Cardiac muscle cell (in vitro differentiated cells and primary cell): ENCODE measurements at regions not wholly inside any gene's neighbourhood (a gene's known extent, or its start where the extent isn't known, plus 50 kb on each side); places are given as distances from the start of the nearest gene placed in this dataset.
"Not testable (repeated sequence)": the region's sequence is repeated elsewhere in the genome, so short reads cannot be mapped to it uniquely, and the experiment has no call there.

Experiments used
- DNase-seq, 2 donors: peaks; one replicate each; pipeline versions ENCODE4 v3.0.0 to v3.0.0-alpha.2; 2010 to 2017; ENCODE audit warnings: low read depth in 1 of 2, low spot score in 1 of 2
- H3K27ac ChIP-seq: fragments of 200-600 bp; sonication (generic); 2 replicates; pipeline ENCODE4 v1.5.1; 2016
- H3K27me3 ChIP-seq: fragments of 200-600 bp; sonication (generic); 2 replicates; pipeline ENCODE4 v1.6.0; 2016; ENCODE audit warnings: control low read depth
- H3K36me3 ChIP-seq: fragments of 200-600 bp; sonication (generic); 2 replicates; pipeline ENCODE4 v1.5.1; 2016; ENCODE audit warnings: control low read depth
- H3K4me1 ChIP-seq: fragments of 200-600 bp; sonication (generic); 2 replicates; pipeline ENCODE4 v1.8.1; 2017; ENCODE audit warnings: low read depth, mild to moderate bottlenecking, mixed run types
- H3K4me3 ChIP-seq: fragments of 200-600 bp; sonication (generic); 2 replicates; pipeline ENCODE4 v1.5.1; 2016; ENCODE audit warnings: mild to moderate bottlenecking
- H3K9me3 ChIP-seq: fragments of 200-600 bp; sonication (generic); 2 replicates; pipeline ENCODE4 v1.5.1; 2017; ENCODE audit warnings: low read depth, mild to moderate bottlenecking, control low read depth
- TF ChIP-seq, protein P1 (sequence below): IDR thresholded peaks from 2 replicates; pipeline ENCODE4 v1.5.1; 2012; ENCODE audit warnings: low read depth, mild to moderate bottlenecking, low read length

DNA sequence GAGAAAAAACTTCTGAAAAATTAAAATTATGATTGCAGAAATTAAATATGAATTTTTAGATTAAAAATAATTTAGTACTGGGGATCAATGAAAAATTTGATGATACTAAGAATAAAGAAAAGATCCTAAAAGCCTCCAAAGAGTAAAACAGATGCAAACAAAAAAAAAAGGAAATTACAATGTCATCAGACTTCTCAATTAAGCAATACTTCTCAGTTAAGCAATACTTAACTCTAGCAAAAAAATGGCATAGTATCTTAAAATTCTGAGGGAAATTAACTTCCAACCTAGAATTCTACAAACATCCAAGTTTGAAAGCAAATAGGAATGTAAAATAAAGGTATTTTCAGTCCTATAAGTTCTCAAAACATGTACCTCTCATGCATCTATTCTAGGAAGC lies 141.2 kb upstream of the INTU start:
- Histone ChIP-seq H3K36me3 (no peaks in the 10 kb centered on the region), H3K27me3 (no peaks in the 10 kb centered on the region), H3K9me3 (no peaks in the 10 kb centered on the region), H3K27ac (no peak overlapping the region), H3K4me3 (no peak overlapping the region), H3K4me1 (no peaks in the 10 kb centered on the region)
- TF ChIP-seq, protein P1, sequence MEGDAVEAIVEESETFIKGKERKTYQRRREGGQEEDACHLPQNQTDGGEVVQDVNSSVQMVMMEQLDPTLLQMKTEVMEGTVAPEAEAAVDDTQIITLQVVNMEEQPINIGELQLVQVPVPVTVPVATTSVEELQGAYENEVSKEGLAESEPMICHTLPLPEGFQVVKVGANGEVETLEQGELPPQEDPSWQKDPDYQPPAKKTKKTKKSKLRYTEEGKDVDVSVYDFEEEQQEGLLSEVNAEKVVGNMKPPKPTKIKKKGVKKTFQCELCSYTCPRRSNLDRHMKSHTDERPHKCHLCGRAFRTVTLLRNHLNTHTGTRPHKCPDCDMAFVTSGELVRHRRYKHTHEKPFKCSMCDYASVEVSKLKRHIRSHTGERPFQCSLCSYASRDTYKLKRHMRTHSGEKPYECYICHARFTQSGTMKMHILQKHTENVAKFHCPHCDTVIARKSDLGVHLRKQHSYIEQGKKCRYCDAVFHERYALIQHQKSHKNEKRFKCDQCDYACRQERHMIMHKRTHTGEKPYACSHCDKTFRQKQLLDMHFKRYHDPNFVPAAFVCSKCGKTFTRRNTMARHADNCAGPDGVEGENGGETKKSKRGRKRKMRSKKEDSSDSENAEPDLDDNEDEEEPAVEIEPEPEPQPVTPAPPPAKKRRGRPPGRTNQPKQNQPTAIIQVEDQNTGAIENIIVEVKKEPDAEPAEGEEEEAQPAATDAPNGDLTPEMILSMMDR: no peak
- peak in 1 of 2 donors; percentile 19 for DNase-seq

DNA sequence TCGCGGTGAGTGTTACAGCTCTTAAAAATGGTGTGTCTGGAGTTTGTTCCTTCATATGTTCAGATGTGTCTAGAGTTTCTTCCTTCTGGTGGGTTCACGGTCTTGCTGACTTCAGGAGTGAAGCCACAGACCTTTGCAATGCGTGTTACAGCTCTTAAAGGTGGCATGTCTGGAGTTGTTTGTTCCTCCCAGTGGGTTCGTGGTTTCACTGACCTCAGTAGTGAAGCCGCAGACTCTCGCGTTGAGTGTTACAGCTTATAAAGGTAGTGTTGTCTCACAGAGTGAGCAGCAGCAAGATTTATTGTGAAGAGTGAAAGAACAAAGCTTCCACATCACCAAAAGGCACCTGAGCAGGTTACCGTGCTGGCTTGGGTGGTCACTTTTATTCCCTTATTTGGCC lies 135.9 kb upstream of the INTU start:
- not testable (repeated sequence) for H3K36me3 ChIP-seq, H3K27me3 ChIP-seq, H3K4me1 ChIP-seq, H3K27ac ChIP-seq, H3K9me3 ChIP-seq, DNase-seq, H3K4me3 ChIP-seq

DNA sequence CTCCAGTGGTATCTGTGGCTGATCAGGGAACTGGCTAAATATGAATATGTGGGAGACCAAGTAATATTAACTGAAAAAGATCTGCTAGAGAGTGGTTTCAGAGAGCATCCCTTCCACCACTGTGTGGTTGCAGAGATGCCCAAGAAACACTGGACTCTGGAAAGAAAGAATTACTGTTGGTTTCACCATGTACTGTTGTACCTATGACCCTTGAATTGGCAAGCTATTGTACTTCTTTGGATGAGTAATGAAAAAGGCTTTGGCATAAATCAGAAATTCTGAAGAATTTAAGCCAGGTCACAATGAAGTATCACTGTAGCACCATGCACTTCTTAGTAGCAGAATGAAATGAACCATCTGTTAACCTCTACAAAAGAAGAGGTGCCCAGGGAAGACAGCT lies 134.4 kb upstream of the INTU start:
- Histone ChIP-seq H3K4me3 (no peak overlapping the region), H3K27ac (no peak overlapping the region), H3K4me1 (no peaks in the 10 kb centered on the region), H3K36me3 (no peaks in the 10 kb centered on the region), H3K9me3 (no peaks in the 10 kb centered on the region), H3K27me3 (no peaks in the 10 kb centered on the region)
- TF ChIP-seq, protein P1: no peak
- DNase-seq: no peak

DNA sequence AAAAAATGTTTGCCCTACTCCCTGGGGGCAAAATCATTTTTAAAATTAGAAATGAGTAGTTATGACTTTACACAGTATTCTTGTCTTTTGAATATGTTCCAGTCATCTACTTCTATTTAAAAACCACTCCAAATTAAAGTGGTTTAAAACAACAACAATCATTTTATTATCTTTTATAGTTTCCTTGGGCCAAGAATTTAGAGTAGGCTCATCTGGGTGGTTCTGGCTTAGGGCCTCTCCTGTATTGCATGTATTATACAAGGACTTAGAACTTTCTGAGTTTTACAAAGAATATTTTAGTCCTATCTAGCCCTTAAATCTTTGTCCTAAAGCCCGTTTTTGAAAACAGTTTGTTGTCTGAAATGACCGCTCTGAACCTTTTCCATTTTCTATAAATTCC lies 132.5 kb upstream of the INTU start:
- Histone ChIP-seq H3K4me1 (peaks cover 8% of the 10 kb centered on the region), H3K4me3 (no peak overlapping the region), H3K9me3 (no peaks in the 10 kb centered on the region), H3K27me3 (no peaks in the 10 kb centered on the region), H3K27ac (no peak overlapping the region), H3K36me3 (no peaks in the 10 kb centered on the region)
- DNase-seq: no peak
- TF ChIP-seq, protein P1: no peak

DNA sequence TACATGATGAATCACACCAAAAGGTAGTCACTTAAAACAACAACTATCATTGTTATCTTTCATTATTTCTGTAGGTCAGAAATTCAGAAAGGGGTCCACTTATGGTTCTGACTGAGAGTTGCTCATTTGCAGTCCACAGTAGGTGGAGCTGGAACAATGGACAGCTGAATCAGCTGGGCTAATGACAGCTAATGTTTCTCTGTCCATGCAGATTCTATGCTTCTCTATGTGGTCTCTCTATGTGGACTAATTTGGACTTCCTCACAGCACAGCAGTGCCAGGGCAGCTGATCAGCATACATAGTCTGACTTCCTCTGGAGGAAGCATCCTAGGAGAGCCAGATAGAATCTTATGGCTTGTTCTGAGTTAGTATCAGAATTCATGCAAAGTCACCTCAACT lies 131.7 kb upstream of the INTU start:
- no peak overlapping the region for H3K27ac ChIP-seq
- peak in 1 of 2 donors; percentile 35 for DNase-seq
- TF ChIP-seq, protein P1: no peak
- peaks cover 8% of the 10 kb centered on the region for H3K4me1 ChIP-seq
- H3K36me3 ChIP-seq: no peaks in the 10 kb centered on the region
- no peaks in the 10 kb centered on the region for H3K27me3 ChIP-seq
- H3K4me3 ChIP-seq: no peak overlapping the region
- H3K9me3 ChIP-seq: no peaks in the 10 kb centered on the region

DNA sequence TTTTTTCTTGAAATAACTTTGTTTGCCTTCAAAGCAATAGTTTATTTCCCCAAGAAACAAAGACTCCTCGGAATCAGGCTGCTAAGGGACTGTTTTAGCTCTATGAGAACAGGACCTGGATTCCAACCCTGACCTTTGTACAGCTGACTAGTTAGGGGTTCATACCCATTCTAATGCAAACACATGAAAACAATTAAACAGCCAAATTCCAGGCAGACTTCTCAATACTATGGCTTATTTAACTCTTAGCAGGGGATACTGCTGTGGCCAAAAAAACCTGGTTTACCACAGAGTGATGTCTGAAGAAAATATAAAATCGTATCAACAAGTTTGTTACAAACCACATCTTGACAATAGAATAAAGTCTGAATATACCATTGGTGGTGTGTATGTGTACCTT lies 129.6 kb upstream of the INTU start:
- H3K4me3 ChIP-seq: no peak overlapping the region
- DNase-seq: no peak
- H3K36me3 ChIP-seq: no peaks in the 10 kb centered on the region
- H3K4me1 ChIP-seq: peaks cover 8% of the 10 kb centered on the region
- H3K27me3 ChIP-seq: no peaks in the 10 kb centered on the region
- TF ChIP-seq, protein P1: no peak
- no peaks in the 10 kb centered on the region for H3K9me3 ChIP-seq
- H3K27ac ChIP-seq: no peak overlapping the region
